GM12878 (cell line): ENCODE measurements at regions not wholly inside any gene's neighbourhood (a gene's known extent, or its start where the extent isn't known, plus 50 kb on each side); places are given as distances from the start of the nearest gene placed in this dataset.
A peak's percentile ranks its signal among the peaks of the same experiment; 100 is the strongest.

Experiments
- CBX5 ChIP-seq: sonication (generic); IDR thresholded peaks from 2 replicates; pipeline ENCODE4 v1.6.1; 2016; ENCODE audit warnings: low read depth, moderate library complexity, mild to moderate bottlenecking, inconsistent platforms
- CEBPB ChIP-seq, 2 experiments: fragments of 150-350 bp in 1 of 2; IDR thresholded peaks; 2 replicates each; pipeline ENCODE4 v1.6.1; 2012 to 2014; ENCODE audit warnings: low read depth in 2 of 2, low read length in 2 of 2, borderline replicate concordance in 1 of 2, inconsistent platforms in 1 of 2
- CREB1 ChIP-seq: IDR thresholded peaks from 2 replicates; pipeline ENCODE4 v1.6.1; 2012; ENCODE audit warnings: low read depth, mild to moderate bottlenecking, inconsistent platforms
- DPF2 ChIP-seq: fragments of 450-650 bp; IDR thresholded peaks from 2 replicates; pipeline ENCODE4 v1.6.1; 2017; ENCODE audit warnings: mild to moderate bottlenecking
- EP300 ChIP-seq, 2 experiments: fragments of 150-350 bp in 1 of 2; IDR thresholded peaks; 2 replicates each; pipeline ENCODE4 v1.6.1; 2011 to 2012; ENCODE audit warnings: low read depth in 2 of 2, low read length in 2 of 2, borderline replicate concordance in 1 of 2, improper control_type of control experiment in 1 of 2, inconsistent platforms in 1 of 2; ENCODE audit not compliant: control insufficient read depth in 1 of 2
- HDGF ChIP-seq: fragments of 450-650 bp; IDR thresholded peaks from 2 replicates; pipeline ENCODE4 v1.6.1; 2016; ENCODE audit warnings: antibody characterized with exemption
- IRF5 ChIP-seq: fragments of 450-650 bp; IDR thresholded peaks from 2 replicates; pipeline ENCODE4 v1.6.1; 2017; ENCODE audit warnings: borderline replicate concordance
- JUNB ChIP-seq: IDR thresholded peaks from 2 replicates; pipeline ENCODE4 v1.6.1; 2016; ENCODE audit warnings: antibody characterized with exemption, mild to moderate bottlenecking
- KAT2A ChIP-seq: conservative IDR thresholded peaks from 2 replicates; pipeline ENCODE4 v1.6.1; 2011; ENCODE audit warnings: low read depth, low read length; ENCODE audit not compliant: control insufficient read depth
- LARP7 ChIP-seq: fragments of 450-650 bp; IDR thresholded peaks from 2 replicates; pipeline ENCODE4 v1.6.1; 2017; ENCODE audit warnings: mild to moderate bottlenecking
- MEF2A ChIP-seq: IDR thresholded peaks from 2 replicates; pipeline ENCODE4 v1.6.1; 2011; ENCODE audit warnings: low read depth, mild to moderate bottlenecking, low read length, moderate library complexity; ENCODE audit not compliant: insufficient read depth
- MXI1 ChIP-seq: fragments of 150-350 bp; IDR thresholded peaks from 2 replicates; pipeline ENCODE4 v1.6.1; 2011; ENCODE audit warnings: low read depth, mild to moderate bottlenecking, inconsistent platforms, low read length, improper control_type of control experiment
- NFYB ChIP-seq: IDR thresholded peaks from 2 replicates; pipeline ENCODE4 v1.6.1; 2011; ENCODE audit warnings: low read depth, mild to moderate bottlenecking, low read length, improper control_type of control experiment, moderate library complexity; ENCODE audit not compliant: insufficient read depth
- NR2C1 ChIP-seq: fragments of 450-650 bp; IDR thresholded peaks from 2 replicates; pipeline ENCODE4 v1.6.1; 2017; ENCODE audit warnings: antibody characterized with exemption, mild to moderate bottlenecking, moderate library complexity
- POLR2A ChIP-seq: IDR thresholded peaks from 2 replicates; pipeline ENCODE4 v1.6.1; 2011; ENCODE audit warnings: low read depth, mild to moderate bottlenecking, low read length
- RCOR1 ChIP-seq: conservative IDR thresholded peaks from 2 replicates; pipeline ENCODE4 v1.6.1; 2012; ENCODE audit warnings: low read depth, low read length, improper control_type of control experiment
- SMAD5 ChIP-seq: IDR thresholded peaks from 2 replicates; pipeline ENCODE4 v1.6.1; 2016; ENCODE audit warnings: antibody characterized with exemption, low read depth
- SPI1 ChIP-seq: IDR thresholded peaks from 2 replicates; pipeline ENCODE4 v1.6.1; 2011; ENCODE audit warnings: low read depth, mild to moderate bottlenecking, low read length, moderate library complexity, borderline replicate concordance; ENCODE audit not compliant: insufficient read depth
- SUZ12 ChIP-seq: fragments of 200-600 bp; sonication (generic); IDR thresholded peaks from one replicate; pipeline ENCODE4 v1.6.1; 2018; ENCODE audit warnings: antibody characterized with exemption, mild to moderate bottlenecking; ENCODE audit not compliant: unreplicated experiment
- ZNF274 ChIP-seq: IDR thresholded peaks from one replicate; pipeline ENCODE4 v1.8.0; 2011; ENCODE audit not compliant: insufficient read length, insufficient read depth
- TF ChIP-seq, protein P1 (sequence below): IDR thresholded peaks from 2 replicates; pipeline ENCODE4 v1.6.1; 2012; ENCODE audit warnings: low read depth, low read length, improper control_type of control experiment
- TF ChIP-seq, protein P2 (sequence below): fragments of 450-650 bp; IDR thresholded peaks from 2 replicates; pipeline ENCODE4 v1.6.1; 2017; ENCODE audit warnings: mild to moderate bottlenecking, low read depth, inconsistent platforms; ENCODE audit not compliant: poor library complexity, severe bottlenecking
- TF ChIP-seq, protein P3 (sequence below): fragments of 450-650 bp; IDR thresholded peaks from 2 replicates; pipeline ENCODE4 v1.6.1; 2017; ENCODE audit warnings: low read depth, mild to moderate bottlenecking, moderate library complexity

GRCh38 chr3:3666664-3667063 is 132.6 kb upstream of the LRRN1 start (continued):
- peak; percentile 29; the same call in 1 of the 2 replicates for TF ChIP-seq SPI1
- TF ChIP-seq NFYB = no peak
- TF ChIP-seq IRF5 = no peak
- TF ChIP-seq KAT2A = no peak
- peak; percentile 80; the same call in 1 of the 2 replicates for TF ChIP-seq CBX5
- no peak for TF ChIP-seq SUZ12
- peak; percentile 83; the same call in 1 of the 2 replicates for TF ChIP-seq DPF2
- peak; percentile 44 for TF ChIP-seq CREB1
- no peak for TF ChIP-seq SMAD5
- peak; percentile 40; the same call in 1 of the 2 replicates for TF ChIP-seq JUNB
- no peak for TF ChIP-seq MXI1
- TF ChIP-seq MEF2A = peak; percentile 50; the same call in 1 of the 2 replicates
- TF ChIP-seq, protein P1, sequence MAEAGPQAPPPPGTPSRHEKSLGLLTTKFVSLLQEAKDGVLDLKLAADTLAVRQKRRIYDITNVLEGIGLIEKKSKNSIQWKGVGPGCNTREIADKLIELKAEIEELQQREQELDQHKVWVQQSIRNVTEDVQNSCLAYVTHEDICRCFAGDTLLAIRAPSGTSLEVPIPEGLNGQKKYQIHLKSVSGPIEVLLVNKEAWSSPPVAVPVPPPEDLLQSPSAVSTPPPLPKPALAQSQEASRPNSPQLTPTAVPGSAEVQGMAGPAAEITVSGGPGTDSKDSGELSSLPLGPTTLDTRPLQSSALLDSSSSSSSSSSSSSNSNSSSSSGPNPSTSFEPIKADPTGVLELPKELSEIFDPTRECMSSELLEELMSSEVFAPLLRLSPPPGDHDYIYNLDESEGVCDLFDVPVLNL = no peak
- no peak for TF ChIP-seq ZNF274
- TF ChIP-seq LARP7 = no peak
- TF ChIP-seq, protein P2, sequence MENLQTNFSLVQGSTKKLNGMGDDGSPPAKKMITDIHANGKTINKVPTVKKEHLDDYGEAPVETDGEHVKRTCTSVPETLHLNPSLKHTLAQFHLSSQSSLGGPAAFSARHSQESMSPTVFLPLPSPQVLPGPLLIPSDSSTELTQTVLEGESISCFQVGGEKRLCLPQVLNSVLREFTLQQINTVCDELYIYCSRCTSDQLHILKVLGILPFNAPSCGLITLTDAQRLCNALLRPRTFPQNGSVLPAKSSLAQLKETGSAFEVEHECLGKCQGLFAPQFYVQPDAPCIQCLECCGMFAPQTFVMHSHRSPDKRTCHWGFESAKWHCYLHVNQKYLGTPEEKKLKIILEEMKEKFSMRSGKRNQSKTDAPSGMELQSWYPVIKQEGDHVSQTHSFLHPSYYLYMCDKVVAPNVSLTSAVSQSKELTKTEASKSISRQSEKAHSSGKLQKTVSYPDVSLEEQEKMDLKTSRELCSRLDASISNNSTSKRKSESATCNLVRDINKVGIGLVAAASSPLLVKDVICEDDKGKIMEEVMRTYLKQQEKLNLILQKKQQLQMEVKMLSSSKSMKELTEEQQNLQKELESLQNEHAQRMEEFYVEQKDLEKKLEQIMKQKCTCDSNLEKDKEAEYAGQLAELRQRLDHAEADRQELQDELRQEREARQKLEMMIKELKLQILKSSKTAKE = peak; percentile 91
- TF ChIP-seq NR2C1 = no peak
- TF ChIP-seq POLR2A = no peak
- TF ChIP-seq EP300 (IDR thresholded peaks at IDR 0.05; ENCODE audit: borderline replicate concordance in 1 of 2, control insufficient read depth in 1 of 2, low read depth in 2 of 2, low read length in 2 of 2) = peak; percentile 80 to 91
- TF ChIP-seq RCOR1 = no peak
- no peak for TF ChIP-seq CEBPB (IDR thresholded peaks at IDR 0.05; ENCODE audit: borderline replicate concordance in 1 of 2, low read depth in 2 of 2, low read length in 2 of 2)
- TF ChIP-seq HDGF = no peak
- TF ChIP-seq, protein P3, sequence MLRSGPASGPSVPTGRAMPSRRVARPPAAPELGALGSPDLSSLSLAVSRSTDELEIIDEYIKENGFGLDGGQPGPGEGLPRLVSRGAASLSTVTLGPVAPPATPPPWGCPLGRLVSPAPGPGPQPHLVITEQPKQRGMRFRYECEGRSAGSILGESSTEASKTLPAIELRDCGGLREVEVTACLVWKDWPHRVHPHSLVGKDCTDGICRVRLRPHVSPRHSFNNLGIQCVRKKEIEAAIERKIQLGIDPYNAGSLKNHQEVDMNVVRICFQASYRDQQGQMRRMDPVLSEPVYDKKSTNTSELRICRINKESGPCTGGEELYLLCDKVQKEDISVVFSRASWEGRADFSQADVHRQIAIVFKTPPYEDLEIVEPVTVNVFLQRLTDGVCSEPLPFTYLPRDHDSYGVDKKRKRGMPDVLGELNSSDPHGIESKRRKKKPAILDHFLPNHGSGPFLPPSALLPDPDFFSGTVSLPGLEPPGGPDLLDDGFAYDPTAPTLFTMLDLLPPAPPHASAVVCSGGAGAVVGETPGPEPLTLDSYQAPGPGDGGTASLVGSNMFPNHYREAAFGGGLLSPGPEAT = peak; percentile 89
